ENCODE measurements at regions not wholly inside any gene's neighbourhood (a gene's known extent, or its start where the extent isn't known, plus 50 kb on each side); places are given as distances from the start of the nearest gene placed in this dataset.

- TF ChIP-seq EZH2 (IDR thresholded peaks at IDR 0.05; ENCODE audit: borderline replicate concordance, control insufficient read depth, low read depth, low read length): no peak
- TF ChIP-seq IRF3 (IDR thresholded peaks at IDR 0.05): no peak
- no peak for TF ChIP-seq CTCF (IDR thresholded peaks at IDR 0.05 in 2 of 3, conservative IDR thresholded peaks at IDR 0.05 in 1 of 3; ENCODE audit: control insufficient read depth in 2 of 3, extremely low read depth in 1 of 3, insufficient read depth in 1 of 3, low read depth in 3 of 3, low read length in 3 of 3)
- TF ChIP-seq SIX5 (IDR thresholded peaks at IDR 0.05; ENCODE audit: low read depth, low read length, severe bottlenecking): no peak
- peak; percentile 75 to 76 for TF ChIP-seq IKZF2 (IDR thresholded peaks at IDR 0.05)
- no peak for TF ChIP-seq POLR2A (IDR thresholded peaks at IDR 0.05; ENCODE audit: low read depth, low read length)
- no peak for TF ChIP-seq HSF1 (IDR thresholded peaks at IDR 0.05; ENCODE audit: low read depth, low read length)
Observed at GRCh38 chr3:59456852-59457485, 407.1 kb upstream of the CFAP20DC start.
